ENCODE measurements at regions not wholly inside any gene's neighbourhood (a gene's known extent, or its start where the extent isn't known, plus 50 kb on each side); places are given as distances from the start of the nearest gene placed in this dataset.

DNA sequence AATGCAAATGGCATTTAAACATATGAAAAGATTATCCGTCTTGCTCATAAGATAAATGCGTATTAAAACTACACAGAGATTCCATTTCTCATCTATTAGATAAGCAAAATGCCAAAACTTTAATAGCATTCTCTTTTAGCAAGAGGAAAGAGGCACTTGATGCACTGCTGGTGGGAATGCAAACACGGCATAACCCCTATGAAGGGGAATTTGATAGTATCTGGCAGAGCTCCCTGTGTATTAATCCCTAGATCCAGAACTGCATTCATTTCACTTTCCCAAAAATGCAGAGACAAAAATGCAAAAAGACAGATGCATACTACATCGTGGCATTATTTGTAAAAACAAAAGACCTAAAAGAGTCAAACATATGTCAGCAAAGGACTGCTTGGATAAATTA is 193.6 kb upstream of the STARD13 start:
- DNase-seq (ENCODE audit: low read depth) (no peak), FAIRE-seq (no peak)
- no peak overlapping the region for H3K4me2 ChIP-seq (ENCODE audit: low read length)
- H3K9ac ChIP-seq (ENCODE audit: low read length), result no peak overlapping the region
- Mint-ChIP-seq H3K4me3 (ENCODE audit: unreplicated experiment) (no peak overlapping the region), H3K27me3 (ENCODE audit: low read depth, unreplicated experiment) (no peaks in the 10 kb centered on the region), H3K4me1 (ENCODE audit: low read depth, unreplicated experiment) (peaks cover 13% of the 10 kb centered on the region), H3K36me3 (ENCODE audit: low read depth, unreplicated experiment) (peaks cover 4% of the 10 kb centered on the region), H3K27ac (ENCODE audit: unreplicated experiment) (no peak overlapping the region), H3K9me3 (ENCODE audit: unreplicated experiment) (peaks cover 14% of the 10 kb centered on the region)
- TF ChIP-seq CTCF (IDR thresholded peaks at IDR 0.05; ENCODE audit: insufficient read depth, low read depth, low read length) (no peak), EZH2 (IDR thresholded peaks at IDR 0.05; ENCODE audit: insufficient read depth, low read length) (no peak)
- H3K27me3 ChIP-seq (ENCODE audit: insufficient read depth, low read length), result no peaks in the 10 kb centered on the region
- H3K4me1 ChIP-seq (ENCODE audit: insufficient read depth, low read length), result no peaks in the 10 kb centered on the region
- H3K36me3 ChIP-seq (ENCODE audit: insufficient read depth, low read length), result no peaks in the 10 kb centered on the region
- H3K79me2 ChIP-seq (ENCODE audit: insufficient read depth, low read length), result no peaks in the 10 kb centered on the region
- no peak overlapping the region for H2AFZ ChIP-seq (ENCODE audit: low read depth, low read length)
- H3K9me3 ChIP-seq (ENCODE audit: insufficient read depth, low read depth, low read length), result peaks cover 10% of the 10 kb centered on the region
- H3K4me3 ChIP-seq (ENCODE audit: insufficient read depth, low read depth, low read length), result no peak overlapping the region
- no peaks in the 10 kb centered on the region for H4K20me1 ChIP-seq (ENCODE audit: insufficient read depth, low read length)
- H3K27ac ChIP-seq (ENCODE audit: low read depth, low read length), result no peak overlapping the region

DNA sequence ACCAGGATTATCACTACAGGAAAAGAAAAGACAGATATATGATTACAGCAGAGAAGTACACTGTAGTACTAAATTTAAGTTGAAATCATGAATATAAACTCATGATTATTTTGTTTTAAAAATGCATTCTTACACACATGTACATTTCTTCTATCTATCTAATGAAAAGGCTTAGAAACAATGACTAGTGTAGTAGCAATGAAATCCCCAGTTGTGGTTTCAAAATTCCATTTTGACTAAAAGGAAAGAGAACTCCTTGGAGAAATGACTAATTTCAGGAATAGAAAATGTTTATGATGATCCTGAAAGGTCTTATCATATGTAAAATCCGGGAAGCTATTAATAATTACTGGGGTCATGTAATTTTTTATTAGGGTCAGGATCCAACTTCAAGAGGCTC is 195.0 kb upstream of the STARD13 start:
- H3K4me3 Mint-ChIP-seq (ENCODE audit: unreplicated experiment), result no peak overlapping the region
- H2AFZ ChIP-seq (ENCODE audit: low read depth, low read length), result no peak overlapping the region
- H3K27ac Mint-ChIP-seq (ENCODE audit: unreplicated experiment), result no peak overlapping the region
- H3K79me2 ChIP-seq (ENCODE audit: insufficient read depth, low read length), result no peaks in the 10 kb centered on the region
- no peaks in the 10 kb centered on the region for H4K20me1 ChIP-seq (ENCODE audit: insufficient read depth, low read length)
- H3K36me3 Mint-ChIP-seq (ENCODE audit: low read depth, unreplicated experiment), result peaks cover 4% of the 10 kb centered on the region
- FAIRE-seq (peak; percentile 17), DNase-seq (ENCODE audit: low read depth) (no peak)
- H3K36me3 ChIP-seq (ENCODE audit: insufficient read depth, low read length), result no peaks in the 10 kb centered on the region
- H3K9me3 Mint-ChIP-seq (ENCODE audit: unreplicated experiment), result peaks cover 14% of the 10 kb centered on the region
- no peaks in the 10 kb centered on the region for H3K27me3 ChIP-seq (ENCODE audit: insufficient read depth, low read length)
- no peak overlapping the region for H3K9ac ChIP-seq (ENCODE audit: low read length)
- TF ChIP-seq EZH2 (IDR thresholded peaks at IDR 0.05; ENCODE audit: insufficient read depth, low read length) (no peak), CTCF (IDR thresholded peaks at IDR 0.05; ENCODE audit: insufficient read depth, low read depth, low read length) (no peak)
- no peaks in the 10 kb centered on the region for H3K4me1 ChIP-seq (ENCODE audit: insufficient read depth, low read length)
- H3K27ac ChIP-seq (ENCODE audit: low read depth, low read length), result no peak overlapping the region
- peaks cover 16% of the 10 kb centered on the region for H3K4me1 Mint-ChIP-seq (ENCODE audit: low read depth, unreplicated experiment)
- H3K4me3 ChIP-seq (ENCODE audit: insufficient read depth, low read depth, low read length), result no peak overlapping the region
- H3K4me2 ChIP-seq (ENCODE audit: low read length), result no peak overlapping the region
- H3K9me3 ChIP-seq (ENCODE audit: insufficient read depth, low read depth, low read length), result peaks cover 10% of the 10 kb centered on the region
- no peaks in the 10 kb centered on the region for H3K27me3 Mint-ChIP-seq (ENCODE audit: low read depth, unreplicated experiment)

GRCh38 chr13:33483471-33483870 is 197.9 kb upstream of the STARD13 start:
- Histone ChIP-seq H4K20me1 (ENCODE audit: insufficient read depth, low read length) (no peaks in the 10 kb centered on the region), H2AFZ (ENCODE audit: low read depth, low read length) (peak overlapping the region; percentile 45), H3K4me1 (ENCODE audit: insufficient read depth, low read length) (no peaks in the 10 kb centered on the region), H3K27ac (ENCODE audit: low read depth, low read length) (no peak overlapping the region), H3K9me3 (ENCODE audit: insufficient read depth, low read depth, low read length) (no peaks in the 10 kb centered on the region), H3K79me2 (ENCODE audit: insufficient read depth, low read length) (no peaks in the 10 kb centered on the region), H3K9ac (ENCODE audit: low read length) (no peak overlapping the region), H3K4me2 (ENCODE audit: low read length) (no peak overlapping the region), H3K4me3 (ENCODE audit: insufficient read depth, low read depth, low read length) (no peak overlapping the region), H3K36me3 (ENCODE audit: insufficient read depth, low read length) (no peaks in the 10 kb centered on the region), H3K27me3 (ENCODE audit: insufficient read depth, low read length) (no peaks in the 10 kb centered on the region)
- Mint-ChIP-seq H3K27ac (ENCODE audit: unreplicated experiment) (peak overlapping the region; percentile 79), H3K4me1 (ENCODE audit: low read depth, unreplicated experiment) (peaks cover 20% of the 10 kb centered on the region), H3K36me3 (ENCODE audit: low read depth, unreplicated experiment) (no peaks in the 10 kb centered on the region), H3K9me3 (ENCODE audit: unreplicated experiment) (peaks cover 3% of the 10 kb centered on the region), H3K27me3 (ENCODE audit: low read depth, unreplicated experiment) (no peaks in the 10 kb centered on the region), H3K4me3 (ENCODE audit: unreplicated experiment) (no peak overlapping the region)
- no peak for TF ChIP-seq CTCF (IDR thresholded peaks at IDR 0.05; ENCODE audit: insufficient read depth, low read depth, low read length)
- TF ChIP-seq EZH2 (IDR thresholded peaks at IDR 0.05; ENCODE audit: insufficient read depth, low read length), result no peak
- FAIRE-seq (peak; percentile 49), DNase-seq (ENCODE audit: low read depth) (peak; percentile 61)
